Suprapubic skin (tissue), 4 donors: ENCODE measurements at regions not wholly inside any gene's neighbourhood (a gene's known extent, or its start where the extent isn't known, plus 50 kb on each side); places are given as distances from the start of the nearest gene placed in this dataset.

Source experiments
- CTCF ChIP-seq, 2 donors: fragments of 200-600 bp in 1 of 2; fragments of 450-650 bp in 1 of 2; sonication (generic) in 1 of 2; IDR thresholded peaks; one replicate each; pipeline ENCODE4 v1.5.1; 2016 to 2019; ENCODE audit warnings: antibody characterized with exemption in 2 of 2, mild to moderate bottlenecking in 1 of 2, moderate library complexity in 1 of 2
- EP300 ChIP-seq: sonication (generic); formaldehyde crosslinking; IDR thresholded peaks from one replicate; pipeline ENCODE4 v1.6.1; 2017; ENCODE audit warnings: antibody characterized with exemption
- POLR2A ChIP-seq, 2 donors: fragments of 450-650 bp; IDR thresholded peaks; one replicate each; pipeline ENCODE4 v1.6.1; 2017; ENCODE audit warnings: antibody characterized with exemption in 2 of 2, mild to moderate bottlenecking in 2 of 2, moderate library complexity in 2 of 2
- POLR2AphosphoS5 ChIP-seq, 3 donors: sonication (generic); formaldehyde crosslinking; IDR thresholded peaks; one replicate each; pipeline ENCODE4 v1.6.1; 2017; ENCODE audit warnings: antibody characterized with exemption in 3 of 3

DNA sequence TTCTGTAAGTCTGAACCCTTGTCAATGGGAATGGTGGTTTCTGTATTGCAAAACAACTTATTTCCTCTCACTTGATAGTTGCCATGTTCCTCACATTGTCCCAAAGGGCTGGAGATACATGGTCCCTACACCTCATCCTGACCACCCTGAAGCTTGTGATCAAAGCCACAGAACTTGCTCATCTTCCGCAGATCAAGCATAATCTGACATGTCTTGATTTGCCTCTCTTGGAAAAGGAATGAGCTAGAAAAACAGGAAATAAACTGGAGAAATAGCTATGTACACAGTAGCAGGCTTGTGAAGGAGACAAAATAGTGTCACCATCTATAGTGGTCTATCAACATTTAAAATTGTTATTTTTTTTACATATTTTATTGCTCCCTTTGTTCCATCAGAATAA lies 871.9 kb upstream of the C9orf72 start:
- TF ChIP-seq EP300 = no peak
- TF ChIP-seq CTCF (IDR thresholded peaks at IDR 0.05) = no peak
- TF ChIP-seq POLR2AphosphoS5 (IDR thresholded peaks at IDR 0.05) = no peak
- TF ChIP-seq POLR2A (IDR thresholded peaks at IDR 0.05) = no peak
